Thyroid gland (tissue), 4 donors: ENCODE measurements at regions not wholly inside any gene's neighbourhood (a gene's known extent, or its start where the extent isn't known, plus 50 kb on each side); places are given as distances from the start of the nearest gene placed in this dataset.

Source experiments
- DNase-seq, 2 donors: peaks; one replicate each; pipeline ENCODE4 v3.0.0-alpha.2; 2019
- H3K27ac ChIP-seq, 3 donors: fragments of 200-600 bp; sonication (generic); 1 replicate in 2 of 3; 2 replicates in 1 of 3; pipeline ENCODE4 v1.5.1; 2016 to 2019; ENCODE audit warnings: mild to moderate bottlenecking in 1 of 3, moderate library complexity in 1 of 3
- H3K27me3 ChIP-seq: fragments of 200-600 bp; sonication (generic); one replicate; pipeline ENCODE4 v1.5.1; 2019
- H3K36me3 ChIP-seq, 2 donors: fragments of 200-600 bp; sonication (generic); one replicate each; pipeline ENCODE4 v1.5.1; 2016 to 2019
- H3K4me1 ChIP-seq, 2 donors: fragments of 200-600 bp; sonication (generic); one replicate each; pipeline ENCODE4 v1.5.1; 2017 to 2019
- H3K4me3 ChIP-seq, 3 donors: fragments of 200-600 bp; sonication (generic); replicated peaks in 1 of 3; 1 replicate in 2 of 3; 2 replicates in 1 of 3; pipeline ENCODE4 v1.5.1; 2016; ENCODE audit warnings: mild to moderate bottlenecking in 1 of 3
- H3K9me3 ChIP-seq: fragments of 200-600 bp; sonication (generic); one replicate; pipeline ENCODE4 v1.5.1; 2017
- POLR2A ChIP-seq, 2 donors: fragments of 450-650 bp; IDR thresholded peaks; one replicate each; pipeline ENCODE4 v1.6.1; 2017; ENCODE audit warnings: antibody characterized with exemption in 2 of 2, mild to moderate bottlenecking in 2 of 2, moderate library complexity in 1 of 2
- WGBS, 2 donors: methylation state at CpG; one replicate each; pipeline ENCODE4 v1.1.5; 2017; 5-methylcytosine and 5-hydroxymethylcytosine counted together
- intact Hi-C: fragments of 100-400 bp; cut with DNase I; formaldehyde crosslinking; loops from one replicate; pipeline ENCODE4 v1.15.1; 2023
- TF ChIP-seq, protein P1 (sequence below), 6 experiments: fragments of 200-600 bp in 3 of 6; fragments of 450-650 bp in 3 of 6; sonication (generic) in 3 of 6; IDR thresholded peaks; one replicate each; pipeline ENCODE4 v1.5.1; 2016 to 2019; ENCODE audit warnings: antibody characterized with exemption in 6 of 6, mild to moderate bottlenecking in 2 of 6, inconsistent platforms in 1 of 6, moderate library complexity in 1 of 6

DNA sequence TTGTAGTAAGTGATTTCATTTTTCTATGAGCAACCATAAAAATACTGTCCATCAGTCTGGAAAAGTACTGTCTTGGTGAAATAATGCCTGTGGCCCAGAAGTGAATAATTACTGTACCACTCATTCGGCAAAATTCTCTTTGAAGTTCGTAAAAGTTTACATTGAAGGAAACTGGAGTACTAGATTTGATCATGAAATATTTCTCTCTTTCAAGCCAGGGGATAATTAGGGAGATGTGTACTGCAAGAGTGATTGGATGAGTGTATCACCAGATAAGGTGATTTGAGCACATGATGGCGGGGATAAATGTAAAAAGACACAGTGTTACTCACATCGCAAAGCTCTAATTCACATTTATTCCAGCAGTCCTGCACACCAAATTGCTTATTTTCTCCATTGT lies 883.2 kb upstream of the PIK3C3 start:
- Histone ChIP-seq H3K36me3 (no peaks in the 10 kb centered on the region), H3K4me3 (no peak overlapping the region), H3K9me3 (no peaks in the 10 kb centered on the region), H3K27me3 (no peaks in the 10 kb centered on the region), H3K4me1 (no peaks in the 10 kb centered on the region), H3K27ac (no peak overlapping the region)
- 86 to 89% methylated on average over 4 of the region's 4 CpGs for WGBS, 2 donors
- intact Hi-C loops: no loop called here
- no peak for DNase-seq
- TF ChIP-seq POLR2A (IDR thresholded peaks at IDR 0.05): no peak
- TF ChIP-seq, protein P1, sequence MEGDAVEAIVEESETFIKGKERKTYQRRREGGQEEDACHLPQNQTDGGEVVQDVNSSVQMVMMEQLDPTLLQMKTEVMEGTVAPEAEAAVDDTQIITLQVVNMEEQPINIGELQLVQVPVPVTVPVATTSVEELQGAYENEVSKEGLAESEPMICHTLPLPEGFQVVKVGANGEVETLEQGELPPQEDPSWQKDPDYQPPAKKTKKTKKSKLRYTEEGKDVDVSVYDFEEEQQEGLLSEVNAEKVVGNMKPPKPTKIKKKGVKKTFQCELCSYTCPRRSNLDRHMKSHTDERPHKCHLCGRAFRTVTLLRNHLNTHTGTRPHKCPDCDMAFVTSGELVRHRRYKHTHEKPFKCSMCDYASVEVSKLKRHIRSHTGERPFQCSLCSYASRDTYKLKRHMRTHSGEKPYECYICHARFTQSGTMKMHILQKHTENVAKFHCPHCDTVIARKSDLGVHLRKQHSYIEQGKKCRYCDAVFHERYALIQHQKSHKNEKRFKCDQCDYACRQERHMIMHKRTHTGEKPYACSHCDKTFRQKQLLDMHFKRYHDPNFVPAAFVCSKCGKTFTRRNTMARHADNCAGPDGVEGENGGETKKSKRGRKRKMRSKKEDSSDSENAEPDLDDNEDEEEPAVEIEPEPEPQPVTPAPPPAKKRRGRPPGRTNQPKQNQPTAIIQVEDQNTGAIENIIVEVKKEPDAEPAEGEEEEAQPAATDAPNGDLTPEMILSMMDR (IDR thresholded peaks at IDR 0.05): no peak

DNA sequence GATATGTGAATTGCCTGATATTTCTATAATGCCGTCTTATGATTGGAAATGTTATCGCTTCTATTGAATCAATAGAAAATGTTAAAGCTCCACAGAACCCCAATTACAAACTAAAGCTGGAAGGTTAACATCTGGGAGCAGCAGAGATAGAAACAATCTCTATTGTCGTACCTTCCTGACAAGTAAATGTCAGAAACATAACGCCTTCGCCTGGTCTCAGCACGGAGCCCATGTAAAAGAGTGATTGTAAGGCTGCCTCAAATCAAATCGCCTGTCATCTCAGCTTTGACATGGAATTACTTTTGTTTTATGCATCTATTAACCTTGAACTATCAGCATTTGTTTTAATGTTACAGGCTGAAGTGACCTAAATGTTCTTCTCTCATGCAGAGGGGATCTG lies 885.9 kb upstream of the PIK3C3 start:
- intact Hi-C loops: no loop called here
- TF ChIP-seq, protein P1 (IDR thresholded peaks at IDR 0.05): no peak
- TF ChIP-seq POLR2A (IDR thresholded peaks at IDR 0.05): no peak
- DNase-seq: no peak
- Histone ChIP-seq H3K4me3 (no peak overlapping the region), H3K36me3 (no peaks in the 10 kb centered on the region), H3K27ac (no peak overlapping the region), H3K27me3 (no peaks in the 10 kb centered on the region), H3K9me3 (no peaks in the 10 kb centered on the region), H3K4me1 (no peaks in the 10 kb centered on the region)
- 92 to 94% methylated on average over 7 of the region's 7 CpGs for WGBS, 2 donors

DNA sequence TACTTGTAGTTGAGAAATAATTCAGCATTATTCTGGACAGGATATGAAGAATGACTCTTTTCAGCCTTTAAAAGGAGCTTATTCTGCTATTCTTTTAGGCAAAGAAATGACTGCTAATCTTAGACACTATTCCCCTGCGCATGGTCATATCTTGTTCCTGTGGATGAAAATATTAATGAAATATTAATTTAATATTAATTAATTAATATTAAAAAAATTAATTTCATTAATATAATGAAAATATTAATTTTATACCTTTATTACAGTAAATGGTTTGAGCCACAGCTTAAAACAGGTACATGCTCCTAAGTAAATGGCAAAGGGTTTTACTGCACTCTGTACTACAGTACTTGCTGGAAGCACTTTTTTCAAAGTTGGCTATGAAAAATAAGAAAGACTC lies 890.1 kb upstream of the PIK3C3 start:
- H3K36me3 ChIP-seq: no peaks in the 10 kb centered on the region
- H3K4me3 ChIP-seq: no peak overlapping the region
- WGBS, 2 donors: 0 to 1% methylated on average over 1 of the region's 1 CpG
- intact Hi-C loops: no loop called here
- H3K4me1 ChIP-seq: no peaks in the 10 kb centered on the region
- no peak for DNase-seq
- H3K27ac ChIP-seq: no peak overlapping the region
- H3K27me3 ChIP-seq: no peaks in the 10 kb centered on the region
- H3K9me3 ChIP-seq: no peaks in the 10 kb centered on the region
- TF ChIP-seq, protein P1 (IDR thresholded peaks at IDR 0.05): no peak
- no peak for TF ChIP-seq POLR2A (IDR thresholded peaks at IDR 0.05)

DNA sequence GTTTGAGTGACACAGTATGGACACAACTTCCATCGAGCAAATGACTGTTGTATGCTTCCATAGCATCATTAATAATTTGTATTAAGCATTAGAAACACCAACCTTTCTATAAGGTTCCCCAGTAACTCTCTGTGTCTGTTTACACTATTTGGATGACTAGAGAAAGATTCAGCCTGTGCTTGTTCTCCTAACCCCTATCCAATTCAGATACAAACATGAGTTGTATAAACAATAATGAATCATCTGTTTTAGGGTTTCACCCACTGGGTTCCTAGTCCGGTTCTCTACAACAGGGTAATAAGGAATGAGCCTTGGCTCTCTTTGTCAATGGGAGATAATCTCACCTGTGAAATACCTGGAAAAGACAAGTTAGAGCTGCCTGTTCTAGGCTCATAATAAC lies 894.1 kb upstream of the PIK3C3 start:
- Histone ChIP-seq H3K4me1 (no peaks in the 10 kb centered on the region), H3K27me3 (no peaks in the 10 kb centered on the region), H3K9me3 (no peaks in the 10 kb centered on the region), H3K4me3 (no peak overlapping the region), H3K36me3 (no peaks in the 10 kb centered on the region), H3K27ac (no peak overlapping the region)
- TF ChIP-seq, protein P1 (IDR thresholded peaks at IDR 0.05): no peak
- TF ChIP-seq POLR2A (IDR thresholded peaks at IDR 0.05): no peak
- no peak for DNase-seq
- intact Hi-C loops: no loop called here
- WGBS, 2 donors: 87 to 89% methylated on average over 2 of the region's 2 CpGs

DNA sequence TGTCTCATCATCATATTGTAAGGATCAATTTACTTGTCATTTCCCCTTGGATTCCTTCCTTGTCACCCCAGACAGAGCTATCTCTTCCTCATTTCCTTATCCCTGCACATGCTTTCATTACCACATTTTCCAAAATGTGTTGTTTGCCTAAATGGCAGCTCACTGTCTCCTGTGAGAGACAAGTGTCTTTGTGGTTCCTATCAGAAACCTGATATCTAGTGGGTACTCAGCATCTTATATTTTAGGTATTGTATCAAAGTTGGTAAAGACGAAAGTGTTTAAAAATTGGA lies 896.0 kb upstream of the PIK3C3 start:
- intact Hi-C loops: no loop called here
- Histone ChIP-seq H3K4me1 (no peaks in the 10 kb centered on the region), H3K4me3 (no peak overlapping the region), H3K27ac (no peak overlapping the region), H3K9me3 (no peaks in the 10 kb centered on the region), H3K27me3 (no peaks in the 10 kb centered on the region), H3K36me3 (no peaks in the 10 kb centered on the region)
- no peak for DNase-seq
- TF ChIP-seq POLR2A (IDR thresholded peaks at IDR 0.05): no peak
- TF ChIP-seq, protein P1 (IDR thresholded peaks at IDR 0.05): no peak
- 85 to 87% methylated on average over 1 of the region's 1 CpG for WGBS, 2 donors
